H1 (cell line): ENCODE measurements at regions not wholly inside any gene's neighbourhood (a gene's known extent, or its start where the extent isn't known, plus 50 kb on each side); places are given as distances from the start of the nearest gene placed in this dataset.

ENCODE experiments used
- BACH1 ChIP-seq: IDR thresholded peaks from 2 replicates; pipeline ENCODE4 v1.6.1; 2012; ENCODE audit warnings: low read length, improper control_type of control experiment
- CEBPB ChIP-seq: IDR thresholded peaks from 2 replicates; pipeline ENCODE4 v1.6.1; 2012; ENCODE audit warnings: low read depth, low read length
- CHD7 ChIP-seq: fragments of 300-600 bp; sonication (generic); IDR thresholded peaks from 2 replicates; pipeline ENCODE4 v1.7.1; 2012; ENCODE audit warnings: low read length, moderate library complexity, mild to moderate bottlenecking, inconsistent platforms; ENCODE audit not compliant: insufficient replicate concordance
- GABPA ChIP-seq: IDR thresholded peaks from 2 replicates; pipeline ENCODE4 v1.6.1; 2011; ENCODE audit warnings: mild to moderate bottlenecking, low read length, moderate library complexity, borderline replicate concordance; ENCODE audit not compliant: insufficient read depth
- JUN ChIP-seq: IDR thresholded peaks from 2 replicates; pipeline ENCODE4 v1.6.1; 2011; ENCODE audit warnings: low read depth, mild to moderate bottlenecking, improper control_type of control experiment, low read length
- KDM5A ChIP-seq: fragments of 200-600 bp; IDR thresholded peaks from 2 replicates; pipeline ENCODE4 v1.7.1; 2012; ENCODE audit warnings: mild to moderate bottlenecking, low read length, inconsistent platforms, mixed read lengths
- RFX5 ChIP-seq: IDR thresholded peaks from 2 replicates; pipeline ENCODE4 v1.6.1; 2011; ENCODE audit warnings: low read depth, low read length, improper control_type of control experiment, borderline replicate concordance
- RNF2 ChIP-seq: fragments of 200-900, 300-1000 bp; sonication (generic); IDR thresholded peaks from 2 replicates; pipeline ENCODE4 v1.7.1; 2016; ENCODE audit warnings: borderline replicate concordance, low read depth, mild to moderate bottlenecking, antibody characterized with exemption, low read length; ENCODE audit not compliant: poor library complexity, severe bottlenecking; ENCODE audit errors: missing control alignments
- SAP30 ChIP-seq: fragments of 300-600 bp; sonication (generic); IDR thresholded peaks from 2 replicates; pipeline ENCODE4 v1.7.1; 2012; ENCODE audit warnings: low read length, moderate library complexity, mild to moderate bottlenecking, inconsistent platforms; ENCODE audit not compliant: insufficient read depth, insufficient replicate concordance
- SIN3A ChIP-seq, 2 experiments: IDR thresholded peaks in 1 of 2; conservative IDR thresholded peaks in 1 of 2; 2 replicates each; pipeline ENCODE4 v1.6.1; 2011 to 2012; ENCODE audit warnings: low read length in 2 of 2, improper control_type of control experiment in 1 of 2, low read depth in 1 of 2, mild to moderate bottlenecking in 1 of 2
- SRF ChIP-seq: IDR thresholded peaks from 2 replicates; pipeline ENCODE4 v1.6.1; 2011; ENCODE audit warnings: mild to moderate bottlenecking, low read depth, low read length, moderate library complexity
- TAF7 ChIP-seq: optimal IDR thresholded peaks from 2 replicates; pipeline ENCODE3; 2011; ENCODE audit warnings: low read depth, mild to moderate bottlenecking, inconsistent platforms, low read length, moderate library complexity, borderline replicate concordance

GRCh38 chr1:187067160-187067559 lies 238.4 kb downstream of the PLA2G4A start (continued):
- TF ChIP-seq CHD7 (no peak), SIN3A (conservative IDR thresholded peaks at IDR 0.05 in 1 of 2, IDR thresholded peaks at IDR 0.05 in 1 of 2; ENCODE audit: low read depth in 1 of 2, low read length in 2 of 2) (no peak), CEBPB (no peak), KDM5A (no peak), SAP30 (no peak), RFX5 (no peak), JUN (no peak), BACH1 (no peak), SRF (no peak), GABPA (no peak), TAF7 (no peak), RNF2 (no peak)
